CD4-positive, CD25-positive, alpha-beta regulatory T cell (primary cell): ENCODE measurements at regions not wholly inside any gene's neighbourhood (a gene's known extent, or its start where the extent isn't known, plus 50 kb on each side); places are given as distances from the start of the nearest gene placed in this dataset.
A peak's percentile ranks its signal among the peaks of the same experiment; 100 is the strongest.

ENCODE experiments used
- ATAC-seq, 2 donors: fragments of 150-1000 bp; cut with Tn5 transposase; one replicate each; pipeline ENCODE4 v1.10.0; 2021; ENCODE audit warnings: low read depth in 2 of 2, moderate number of reproducible peaks in 2 of 2, moderate library complexity in 1 of 2
- DNase-seq, 3 donors: peaks; one replicate each; pipeline versions ENCODE4 v3.0.0 to v3.0.0-alpha.2; 2012 to 2022; ENCODE audit warnings: mixed read lengths in 1 of 3
- H3K27ac ChIP-seq: one replicate; pipeline ENCODE4 v1.7.0; 2013; ENCODE audit warnings: mild to moderate bottlenecking, low read length; ENCODE audit not compliant: insufficient read depth, poor library complexity, severe bottlenecking
- H3K27me3 ChIP-seq: one replicate; pipeline ENCODE4 v1.7.0; 2013; ENCODE audit warnings: low read length; ENCODE audit not compliant: control insufficient read depth, insufficient read depth
- H3K36me3 ChIP-seq: one replicate; pipeline ENCODE4 v1.7.0; 2013; ENCODE audit warnings: mild to moderate bottlenecking, low read length, moderate library complexity; ENCODE audit not compliant: control insufficient read depth, insufficient read depth
- H3K4me1 ChIP-seq: 2 replicates; pipeline ENCODE4 v1.7.0; 2013; ENCODE audit warnings: mild to moderate bottlenecking, low read length; ENCODE audit not compliant: insufficient read depth, control insufficient read depth, poor library complexity, severe bottlenecking
- H3K4me3 ChIP-seq: one replicate; pipeline ENCODE4 v1.7.0; 2013; ENCODE audit warnings: low read depth, mild to moderate bottlenecking, low read length, moderate library complexity
- H3K9me3 ChIP-seq, 2 experiments: 1 replicate in 1 of 2; 2 replicates in 1 of 2; pipeline ENCODE4 v1.7.0; 2013; ENCODE audit warnings: low read length in 2 of 2, mild to moderate bottlenecking in 1 of 2, moderate library complexity in 1 of 2; ENCODE audit not compliant: control insufficient read depth in 2 of 2
- H3K27ac Mint-ChIP-seq, 3 donors: one replicate each; pipeline ENCODE4 v1.8.0; 2020 to 2022; ENCODE audit warnings: mild to moderate bottlenecking in 3 of 3, mixed read lengths in 3 of 3, moderate library complexity in 2 of 3
- H3K27me3 Mint-ChIP-seq: one replicate; pipeline ENCODE4 v1.8.0; 2022; ENCODE audit warnings: mild to moderate bottlenecking, mixed read lengths
- H3K36me3 Mint-ChIP-seq: one replicate; pipeline ENCODE4 v1.8.0; 2020; ENCODE audit warnings: mixed read lengths
- H3K4me1 Mint-ChIP-seq, 4 donors: one replicate each; pipeline ENCODE4 v1.8.0; 2020 to 2022; ENCODE audit warnings: mixed read lengths in 4 of 4, mild to moderate bottlenecking in 1 of 4
- H3K4me3 Mint-ChIP-seq, 4 donors: one replicate each; pipeline ENCODE4 v1.8.0; 2020 to 2022; ENCODE audit warnings: mild to moderate bottlenecking in 4 of 4, mixed read lengths in 4 of 4, moderate library complexity in 3 of 4
- H3K9me3 Mint-ChIP-seq, 7 donors: one replicate each; pipeline ENCODE4 v1.8.0; 2020 to 2022; ENCODE audit warnings: mixed read lengths in 7 of 7, mild to moderate bottlenecking in 3 of 7, moderate library complexity in 2 of 7

DNA sequence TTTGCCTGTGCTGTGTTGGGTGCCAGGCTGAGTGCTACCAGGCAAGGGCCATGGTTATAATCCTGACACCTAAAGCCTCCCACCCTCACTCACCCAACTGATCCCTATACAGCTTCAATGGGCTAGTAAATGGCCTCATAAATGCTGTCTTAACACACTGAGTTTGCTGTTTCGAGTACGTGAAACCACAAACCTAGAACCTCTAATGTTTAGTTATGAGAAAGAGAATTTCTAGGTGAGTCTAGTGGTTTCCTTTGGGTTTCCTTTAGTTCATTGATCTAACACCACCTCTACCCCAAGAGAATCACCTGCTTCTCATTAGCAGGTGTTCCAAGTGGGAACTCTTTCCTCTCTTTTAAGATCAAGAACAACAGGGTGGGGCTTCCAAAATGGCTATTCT lies 172.0 kb downstream of the MC4R start:
- H3K27me3 Mint-ChIP-seq = peaks cover 6% of the 10 kb centered on the region
- peaks cover 0 to 2% (median 0%) of the 10 kb centered on the region in 7 donors for H3K9me3 Mint-ChIP-seq
- no peak for ATAC-seq

DNA sequence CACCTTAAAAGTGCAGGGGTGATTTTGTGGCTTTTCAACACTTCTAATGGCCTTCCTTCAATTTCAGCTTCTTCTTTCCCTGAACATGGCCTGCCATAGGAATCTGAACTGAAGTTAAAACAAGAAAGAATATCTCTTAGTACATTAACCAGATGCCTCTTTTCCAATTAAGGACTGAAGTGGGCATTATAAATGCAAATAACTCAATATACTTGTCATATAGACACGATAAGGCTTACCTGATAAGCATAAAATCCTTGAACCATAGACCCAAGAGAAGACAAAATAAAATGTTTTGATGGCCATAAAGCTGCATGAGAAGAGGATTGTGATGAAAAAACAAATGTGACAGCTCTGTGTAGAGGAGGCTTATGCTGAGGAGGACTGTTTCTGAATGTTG lies 173.1 kb downstream of the MC4R start:
- H3K4me1 ChIP-seq = no peaks in the 10 kb centered on the region
- H3K4me3 Mint-ChIP-seq = no peak overlapping the region
- peaks cover under 1% of the 10 kb centered on the region for H3K27me3 Mint-ChIP-seq

More for the DNA sequence above, 172.0 kb downstream of the MC4R start:
- no peak overlapping the region for H3K27ac ChIP-seq
- no peaks in the 10 kb centered on the region for H3K4me1 Mint-ChIP-seq
- peaks cover 5% of the 10 kb centered on the region for H3K27me3 ChIP-seq
- no peaks in the 10 kb centered on the region for H3K4me1 ChIP-seq
- no peak for DNase-seq
- H3K36me3 Mint-ChIP-seq = no peaks in the 10 kb centered on the region
- no peak overlapping the region for H3K27ac Mint-ChIP-seq
- no peak overlapping the region for H3K4me3 ChIP-seq
- no peak overlapping the region for H3K4me3 Mint-ChIP-seq
- H3K9me3 ChIP-seq = no peaks in the 10 kb centered on the region
- H3K36me3 ChIP-seq = no peaks in the 10 kb centered on the region

DNA sequence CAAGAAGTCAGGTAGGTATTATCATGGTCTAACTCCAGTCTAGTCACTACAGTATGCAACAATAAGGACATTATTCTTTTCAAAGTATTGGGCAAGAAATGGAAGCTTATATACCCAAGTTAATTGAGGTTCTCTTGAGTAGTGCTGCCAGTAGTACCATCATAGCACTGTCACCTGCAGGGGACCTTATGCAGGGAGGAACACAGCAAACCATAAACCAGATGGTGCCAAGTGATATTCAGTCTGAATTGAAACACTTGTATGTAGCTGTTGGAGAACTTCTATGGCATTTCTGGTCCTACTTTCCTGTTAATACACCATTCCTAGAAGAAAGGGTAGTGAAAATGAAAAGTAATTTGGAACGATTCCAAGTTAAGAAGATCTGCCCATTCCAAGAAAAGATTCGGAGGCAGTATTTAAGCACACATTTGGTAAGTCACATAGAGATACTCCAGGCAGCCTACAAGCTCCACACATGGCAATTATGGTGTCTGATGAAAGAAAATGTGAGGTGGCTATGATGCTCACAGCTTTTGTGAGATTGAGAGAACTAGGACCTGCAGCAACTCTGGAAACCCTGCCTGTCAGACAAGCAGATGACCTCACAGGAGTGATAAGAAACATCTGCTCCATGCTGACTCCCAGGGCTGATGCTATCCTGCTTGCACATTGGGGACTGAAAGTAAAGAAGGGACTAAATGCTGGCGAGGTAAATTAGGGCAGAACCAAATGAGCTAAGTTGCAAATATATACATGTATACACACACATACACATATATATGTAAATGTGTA lies 174.7 kb downstream of the MC4R start:
- ATAC-seq (no peak), DNase-seq (no peak)
- H3K36me3 ChIP-seq = no peaks in the 10 kb centered on the region
- no peaks in the 10 kb centered on the region for H3K9me3 ChIP-seq
- no peak overlapping the region for H3K27ac Mint-ChIP-seq
- H3K27me3 Mint-ChIP-seq = no peaks in the 10 kb centered on the region
- no peak overlapping the region for H3K27ac ChIP-seq
- no peak overlapping the region for H3K4me3 Mint-ChIP-seq
- H3K9me3 Mint-ChIP-seq = peaks cover 0 to 2% (median 0%) of the 10 kb centered on the region in 7 donors
- no peaks in the 10 kb centered on the region for H3K36me3 Mint-ChIP-seq
- no peaks in the 10 kb centered on the region for H3K4me1 ChIP-seq
- H3K27me3 ChIP-seq = peaks cover 6% of the 10 kb centered on the region
- H3K4me1 Mint-ChIP-seq = no peaks in the 10 kb centered on the region
- no peak overlapping the region for H3K4me3 ChIP-seq

More for the DNA sequence above, 173.1 kb downstream of the MC4R start:
- Mint-ChIP-seq H3K9me3 (peaks cover 0 to 2% (median 0%) of the 10 kb centered on the region in 7 donors), H3K36me3 (no peaks in the 10 kb centered on the region), H3K4me1 (no peaks in the 10 kb centered on the region), H3K27ac (no peak overlapping the region)
- H3K9me3 ChIP-seq = no peaks in the 10 kb centered on the region
- no peak overlapping the region for H3K27ac ChIP-seq
- DNase-seq (no peak), ATAC-seq (no peak)
- no peaks in the 10 kb centered on the region for H3K36me3 ChIP-seq
- peaks cover 6% of the 10 kb centered on the region for H3K27me3 ChIP-seq
- no peak overlapping the region for H3K4me3 ChIP-seq

DNA sequence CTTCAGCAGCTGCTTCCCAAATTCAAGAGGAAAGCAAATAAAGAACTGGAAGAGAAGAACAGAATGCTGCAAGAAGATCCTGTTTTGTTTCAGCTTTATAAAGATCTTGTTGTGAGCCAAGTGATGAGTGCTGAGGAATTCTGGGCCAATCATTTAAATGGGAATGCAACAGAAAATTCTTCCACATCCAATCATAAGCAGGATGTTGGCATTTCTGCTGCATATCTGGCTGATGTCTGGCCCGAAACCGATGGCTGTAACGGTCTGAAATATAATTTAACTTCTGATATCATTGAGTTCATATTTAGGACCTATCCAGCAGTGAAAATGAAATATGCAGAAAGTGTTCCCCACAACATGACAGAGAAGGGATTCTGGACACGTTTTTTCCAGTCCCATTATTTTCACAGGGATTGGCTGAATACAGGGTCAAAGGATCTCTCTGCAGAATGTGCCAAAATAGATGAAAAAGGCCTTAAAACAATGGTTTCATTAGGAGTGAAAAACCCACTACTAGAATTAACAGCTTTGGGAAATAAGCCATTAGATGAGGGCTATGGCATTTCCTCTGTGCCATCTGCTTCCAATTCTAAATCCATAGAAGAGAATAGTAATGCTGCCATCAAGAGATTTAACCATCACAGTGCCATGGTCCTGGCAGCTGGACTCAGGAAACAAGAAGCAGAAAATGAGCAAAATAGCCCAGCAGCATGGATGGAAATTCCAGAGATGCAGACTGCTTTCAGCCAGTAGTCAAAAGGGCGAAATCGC lies 175.6 kb downstream of the MC4R start:
- DNase-seq (no peak), ATAC-seq (no peak)
- Histone ChIP-seq H3K27me3 (peaks cover 6% of the 10 kb centered on the region), H3K27ac (no peak overlapping the region), H3K9me3 (no peaks in the 10 kb centered on the region), H3K36me3 (no peaks in the 10 kb centered on the region), H3K4me1 (no peaks in the 10 kb centered on the region), H3K4me3 (no peak overlapping the region)
- no peak overlapping the region for H3K4me3 Mint-ChIP-seq
- no peaks in the 10 kb centered on the region for H3K27me3 Mint-ChIP-seq
- peaks cover 0 to 2% (median 0%) of the 10 kb centered on the region in 7 donors for H3K9me3 Mint-ChIP-seq
- H3K27ac Mint-ChIP-seq = no peak overlapping the region
- H3K4me1 Mint-ChIP-seq = no peaks in the 10 kb centered on the region
- H3K36me3 Mint-ChIP-seq = no peaks in the 10 kb centered on the region

DNA sequence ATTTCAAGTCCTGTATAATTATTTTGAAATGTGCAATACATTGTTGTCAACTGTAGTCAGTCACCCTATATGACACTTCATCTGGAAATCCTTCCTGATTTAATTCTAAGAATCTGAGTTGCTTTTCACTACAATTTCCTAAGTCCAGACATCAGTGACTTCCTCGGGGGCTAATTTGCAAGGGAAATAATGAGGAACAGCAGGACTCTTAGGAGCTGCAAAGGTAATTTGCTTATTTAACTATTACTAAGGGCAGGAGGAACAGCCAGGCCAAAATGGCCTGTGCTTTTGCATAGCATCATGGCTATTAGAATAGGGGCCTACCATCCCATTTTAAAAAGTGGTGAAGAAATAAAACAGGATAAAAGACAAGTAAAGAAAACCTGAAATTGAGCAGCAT lies 178.8 kb downstream of the MC4R start:
- H3K27me3 ChIP-seq = peaks cover 2% of the 10 kb centered on the region
- no peak overlapping the region for H3K4me3 ChIP-seq
- no peaks in the 10 kb centered on the region for H3K36me3 ChIP-seq
- no peak overlapping the region for H3K27ac ChIP-seq
- peaks cover 0 to 1% (median 0%) of the 10 kb centered on the region in 7 donors for H3K9me3 Mint-ChIP-seq
- H3K4me1 Mint-ChIP-seq = no peaks in the 10 kb centered on the region
- no peak for DNase-seq
- no peak overlapping the region for H3K27ac Mint-ChIP-seq
- no peaks in the 10 kb centered on the region for H3K4me1 ChIP-seq
- H3K9me3 ChIP-seq = no peaks in the 10 kb centered on the region
- H3K27me3 Mint-ChIP-seq = no peaks in the 10 kb centered on the region
- no peak for ATAC-seq
- peak overlapping the region in 1 of 4 donors; percentile 3 for H3K4me3 Mint-ChIP-seq
- no peaks in the 10 kb centered on the region for H3K36me3 Mint-ChIP-seq

DNA sequence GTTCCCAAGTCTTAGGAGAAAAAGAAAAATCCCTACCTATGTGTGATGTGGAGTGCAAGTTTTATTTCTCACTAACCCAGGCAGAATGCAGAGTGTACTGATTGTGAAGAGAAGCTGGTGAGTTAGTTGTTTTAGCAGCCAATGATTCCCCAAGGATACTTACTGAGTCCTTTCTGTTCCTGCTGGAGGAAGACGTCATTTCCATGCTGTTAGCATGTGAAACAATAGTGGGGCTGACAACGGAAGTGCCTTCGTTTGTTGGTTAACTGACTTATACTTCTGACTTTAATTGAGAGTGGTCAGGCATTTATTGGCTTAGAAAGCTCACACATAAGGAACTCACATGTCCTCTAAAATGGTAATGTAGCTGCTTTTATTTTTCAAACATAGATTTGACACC lies 180.6 kb downstream of the MC4R start:
- DNase-seq (no peak), ATAC-seq (no peak)
- Histone ChIP-seq H3K27ac (no peak overlapping the region), H3K27me3 (peaks cover 2% of the 10 kb centered on the region), H3K36me3 (no peaks in the 10 kb centered on the region), H3K9me3 (no peaks in the 10 kb centered on the region), H3K4me3 (no peak overlapping the region), H3K4me1 (no peaks in the 10 kb centered on the region)
- Mint-ChIP-seq H3K36me3 (no peaks in the 10 kb centered on the region), H3K4me3 (no peak overlapping the region), H3K27me3 (no peaks in the 10 kb centered on the region), H3K9me3 (peaks cover 0 to 1% (median 0%) of the 10 kb centered on the region in 7 donors), H3K27ac (no peak overlapping the region), H3K4me1 (no peaks in the 10 kb centered on the region)

DNA sequence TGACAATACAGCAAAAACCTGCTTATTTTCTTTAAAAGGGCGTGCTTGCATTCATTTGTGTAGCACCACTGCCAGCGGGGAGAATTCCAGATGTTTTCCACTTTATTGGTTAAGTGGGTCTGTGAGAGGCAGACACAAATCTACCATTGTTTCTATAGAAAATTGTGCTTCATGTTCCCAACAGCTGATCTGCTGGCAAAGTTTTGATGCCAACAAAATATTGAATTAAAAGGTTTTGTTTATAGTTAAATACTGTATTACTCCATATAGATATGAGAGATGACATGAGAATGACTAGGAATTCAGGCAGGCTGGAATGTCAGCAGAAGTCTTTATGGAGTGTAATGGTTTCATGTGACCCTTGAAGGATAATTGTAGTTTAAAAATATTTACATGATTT lies 182.7 kb downstream of the MC4R start:
- Histone ChIP-seq H3K4me3 (no peak overlapping the region), H3K27ac (no peak overlapping the region), H3K36me3 (no peaks in the 10 kb centered on the region), H3K4me1 (no peaks in the 10 kb centered on the region), H3K9me3 (no peaks in the 10 kb centered on the region), H3K27me3 (no peaks in the 10 kb centered on the region)
- Mint-ChIP-seq H3K36me3 (no peaks in the 10 kb centered on the region), H3K27me3 (no peaks in the 10 kb centered on the region), H3K4me3 (peak overlapping the region in 1 of 4 donors; percentile 44), H3K4me1 (no peaks in the 10 kb centered on the region), H3K27ac (no peak overlapping the region), H3K9me3 (peaks cover 0 to 1% (median 0%) of the 10 kb centered on the region in 7 donors)
- ATAC-seq (no peak), DNase-seq (no peak)
